SK-N-SH (cell line): ENCODE measurements at regions not wholly inside any gene's neighbourhood (a gene's known extent, or its start where the extent isn't known, plus 50 kb on each side); places are given as distances from the start of the nearest gene placed in this dataset.

ENCODE experiments used
- CTCF ChIA-PET: fragments of 300-600, 350-600 bp; formaldehyde crosslinking; extraction: SDS; loops from one replicate; lab custom pipeline; 2021; lab: Yijun Ruan, JAX
- POLR2A ChIA-PET: fragments of 350-600 bp; sonication (Branson Sonifier 250); formaldehyde crosslinking; extraction: SDS; loops from one replicate; lab custom pipeline; 2020; ENCODE audit warnings: antibody characterized with exemption, inconsistent platforms; lab: Yijun Ruan, JAX
- DNase-seq: peaks from one replicate; pipeline ENCODE4 v3.0.0; 2012
- H2AFZ ChIP-seq: fragments of 200-600 bp; sonication (generic); 2 replicates; pipeline ENCODE4 v1.8.1; 2016; ENCODE audit warnings: antibody characterized with exemption, mild to moderate bottlenecking, low read depth
- H3F3A ChIP-seq: fragments of 200-600 bp; sonication (generic); replicated peaks from 2 replicates; pipeline ENCODE3; 2016; ENCODE audit warnings: antibody characterized with exemption, mild to moderate bottlenecking; ENCODE audit not compliant: insufficient read depth
- H3K27ac ChIP-seq, 2 experiments: fragments of 200-500 bp in 1 of 2; fragments of 200-600 bp in 1 of 2; sonication (Bioruptor generic) in 1 of 2; sonication (generic), shearing (Covaris generic) in 1 of 2; 2 replicates each; pipeline versions ENCODE4 v1.5.1 to v1.6.1; 2014 to 2016; ENCODE audit warnings: low read depth in 2 of 2, inconsistent platforms in 1 of 2, low read length in 1 of 2, mild to moderate bottlenecking in 1 of 2, mixed read lengths in 1 of 2
- H3K27me3 ChIP-seq: fragments of 200-600 bp; sonication (generic), shearing (Covaris generic); 2 replicates; pipeline ENCODE4 v1.6.1; 2016; ENCODE audit warnings: mixed run types; ENCODE audit not compliant: insufficient read depth
- H3K36me3 ChIP-seq, 2 experiments: fragments of 200-500 bp in 1 of 2; fragments of 200-600 bp in 1 of 2; sonication (Bioruptor generic) in 1 of 2; sonication (generic) in 1 of 2; replicated peaks in 1 of 2; 2 replicates each; pipeline versions ENCODE3 to v1.5.1; 2014 to 2016; ENCODE audit warnings: low read length in 1 of 2, mild to moderate bottlenecking in 1 of 2; ENCODE audit not compliant: insufficient read depth in 2 of 2, control insufficient read depth in 1 of 2
- H3K4me1 ChIP-seq, 2 experiments: fragments of 200-500 bp in 1 of 2; fragments of 200-600 bp in 1 of 2; sonication (Bioruptor generic) in 1 of 2; sonication (generic), shearing (Covaris generic) in 1 of 2; 2 replicates each; pipeline versions ENCODE4 v1.5.1 to v1.6.1; 2014 to 2016; ENCODE audit warnings: low read depth in 1 of 2, low read length in 1 of 2, mixed run types in 1 of 2; ENCODE audit not compliant: insufficient read depth in 2 of 2, control insufficient read depth in 1 of 2
- H3K4me2 ChIP-seq: fragments of 200-600 bp; sonication (generic), shearing (Covaris generic); 2 replicates; pipeline ENCODE4 v1.6.1; 2017; ENCODE audit warnings: mixed run types
- H3K4me3 ChIP-seq, 2 experiments: fragments of 200-500 bp in 1 of 2; fragments of 200-600 bp in 1 of 2; sonication (Bioruptor generic) in 1 of 2; sonication (generic), shearing (Covaris generic) in 1 of 2; 2 replicates each; pipeline versions ENCODE4 v1.5.1 to v1.8.1; 2014 to 2016; ENCODE audit warnings: low read depth in 2 of 2, inconsistent platforms in 1 of 2, low read length in 1 of 2, mild to moderate bottlenecking in 1 of 2, mixed read lengths in 1 of 2, moderate library complexity in 1 of 2
- H3K79me2 ChIP-seq: fragments of 200-600 bp; sonication (generic); 2 replicates; pipeline ENCODE4 v1.8.1; 2017; ENCODE audit warnings: mild to moderate bottlenecking; ENCODE audit not compliant: insufficient read depth
- H3K9ac ChIP-seq: fragments of 200-600 bp; sonication (generic); 2 replicates; pipeline ENCODE4 v1.6.1; 2017; ENCODE audit warnings: mixed run types
- H3K9me2 ChIP-seq: fragments of 200-600 bp; sonication (generic); 2 replicates; pipeline ENCODE4 v1.6.1; 2017; ENCODE audit warnings: mixed run types
- H3K9me3 ChIP-seq: fragments of 200-600 bp; sonication (generic); 2 replicates; pipeline ENCODE4 v1.6.1; 2017; ENCODE audit warnings: mixed run types, mild to moderate bottlenecking, moderate library complexity
- H4K20me1 ChIP-seq: fragments of 200-600 bp; sonication (generic); 2 replicates; pipeline ENCODE4 v1.6.1; 2017; ENCODE audit warnings: mild to moderate bottlenecking, mixed run types; ENCODE audit not compliant: insufficient read depth
- CTCF ChIP-seq: fragments of 200-600 bp; sonication (generic); IDR thresholded peaks from 2 replicates; pipeline ENCODE4 v1.6.1; 2017; ENCODE audit warnings: antibody characterized with exemption, mild to moderate bottlenecking, moderate library complexity
- GATA2 ChIP-seq: sonication (generic); formaldehyde crosslinking; IDR thresholded peaks from 2 replicates; pipeline ENCODE4 v1.5.0; 2020; ENCODE audit warnings: mild to moderate bottlenecking, missing genetic modification reagents
- JUND ChIP-seq: IDR thresholded peaks from 2 replicates; pipeline ENCODE4 v1.4.0; 2012
- MEF2A ChIP-seq: IDR thresholded peaks from 2 replicates; pipeline ENCODE4 v1.4.0; 2012; ENCODE audit warnings: low read depth, borderline replicate concordance
- MXI1 ChIP-seq: IDR thresholded peaks from 2 replicates; pipeline ENCODE4 v1.6.1; 2012; ENCODE audit warnings: mild to moderate bottlenecking, low read depth, low read length, improper control_type of control experiment
- POLR2AphosphoS5 ChIP-seq: IDR thresholded peaks from 2 replicates; pipeline ENCODE4 v1.6.1; 2012; ENCODE audit warnings: low read depth, low read length
- RCOR1 ChIP-seq: fragments of 150-350 bp; IDR thresholded peaks from 2 replicates; pipeline ENCODE4 v1.6.1; 2017; ENCODE audit warnings: antibody characterized with exemption, low read length
- RFX5 ChIP-seq: IDR thresholded peaks from 2 replicates; pipeline ENCODE4 v1.6.1; 2012; ENCODE audit warnings: mild to moderate bottlenecking, improper control_type of control experiment, low read length
- TEAD4 ChIP-seq: IDR thresholded peaks from 2 replicates; pipeline ENCODE4 v1.4.0; 2012; ENCODE audit warnings: mild to moderate bottlenecking, borderline replicate concordance; ENCODE audit not compliant: insufficient read depth
- WGBS: methylation state at CpG from one replicate; pipeline ENCODE4 v1.1.6; 2017; ENCODE audit warnings: low lambda C conversion rate; 5-methylcytosine and 5-hydroxymethylcytosine counted together
- TF ChIP-seq, protein P1 (sequence below): IDR thresholded peaks from 2 replicates; pipeline ENCODE4 v1.4.0; 2012; ENCODE audit warnings: low read depth
- TF ChIP-seq, protein P2 (sequence below): IDR thresholded peaks from 2 replicates; pipeline ENCODE4 v1.4.0; 2012; ENCODE audit warnings: low read depth, borderline replicate concordance

GRCh38 chrX:1749499-1749898, 134.6 kb downstream of the ASMT start:
- H3K4me2 ChIP-seq = peak overlapping the region; percentile 51; the same call in 1 of the 2 replicates
- H4K20me1 ChIP-seq = no peaks in the 10 kb centered on the region
- no peaks in the 10 kb centered on the region for H3K79me2 ChIP-seq
- H3F3A ChIP-seq = peaks cover 11% of the 10 kb centered on the region
- H2AFZ ChIP-seq = no peak overlapping the region
- no peak overlapping the region for H3K4me3 ChIP-seq
- TF ChIP-seq CTCF (peak; percentile 37), MEF2A (no peak)
- H3K9me2 ChIP-seq = no peaks in the 10 kb centered on the region
- CTCF ChIA-PET = no interaction called here
- no peak overlapping the region for H3K9ac ChIP-seq
- POLR2A ChIA-PET = no interaction called here
- 0 out of 4 replicates have a peak, but pooled peaks cover 0 to 4% of the 10 kb centered on the region in 2 experiments for H3K4me1 ChIP-seq
- no peak for DNase-seq
- 41% methylated on average over 7 of the region's 7 CpGs for WGBS
- no peaks in the 10 kb centered on the region for H3K9me3 ChIP-seq
- H3K27me3 ChIP-seq = no peaks in the 10 kb centered on the region
- no peaks in the 10 kb centered on the region for H3K36me3 ChIP-seq
- H3K27ac ChIP-seq = no peak overlapping the region

- no peak for DNase-seq
Observed at GRCh38 chrX:1750267-1750666, 135.4 kb downstream of the ASMT start.

More at GRCh38 chrX:1750267-1750666, 135.4 kb downstream of the ASMT start:
- no peak overlapping the region for H3K4me3 ChIP-seq
- 8% methylated on average over 5 of the region's 5 CpGs for WGBS
- H3K9me2 ChIP-seq = no peaks in the 10 kb centered on the region
- peak overlapping the region; percentile 51; the same call in 1 of the 2 replicates for H3K4me2 ChIP-seq
- CTCF ChIA-PET = no interaction called here
- TF ChIP-seq, protein P1, sequence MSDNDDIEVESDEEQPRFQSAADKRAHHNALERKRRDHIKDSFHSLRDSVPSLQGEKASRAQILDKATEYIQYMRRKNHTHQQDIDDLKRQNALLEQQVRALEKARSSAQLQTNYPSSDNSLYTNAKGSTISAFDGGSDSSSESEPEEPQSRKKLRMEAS = no peak
- TF ChIP-seq, protein P2, sequence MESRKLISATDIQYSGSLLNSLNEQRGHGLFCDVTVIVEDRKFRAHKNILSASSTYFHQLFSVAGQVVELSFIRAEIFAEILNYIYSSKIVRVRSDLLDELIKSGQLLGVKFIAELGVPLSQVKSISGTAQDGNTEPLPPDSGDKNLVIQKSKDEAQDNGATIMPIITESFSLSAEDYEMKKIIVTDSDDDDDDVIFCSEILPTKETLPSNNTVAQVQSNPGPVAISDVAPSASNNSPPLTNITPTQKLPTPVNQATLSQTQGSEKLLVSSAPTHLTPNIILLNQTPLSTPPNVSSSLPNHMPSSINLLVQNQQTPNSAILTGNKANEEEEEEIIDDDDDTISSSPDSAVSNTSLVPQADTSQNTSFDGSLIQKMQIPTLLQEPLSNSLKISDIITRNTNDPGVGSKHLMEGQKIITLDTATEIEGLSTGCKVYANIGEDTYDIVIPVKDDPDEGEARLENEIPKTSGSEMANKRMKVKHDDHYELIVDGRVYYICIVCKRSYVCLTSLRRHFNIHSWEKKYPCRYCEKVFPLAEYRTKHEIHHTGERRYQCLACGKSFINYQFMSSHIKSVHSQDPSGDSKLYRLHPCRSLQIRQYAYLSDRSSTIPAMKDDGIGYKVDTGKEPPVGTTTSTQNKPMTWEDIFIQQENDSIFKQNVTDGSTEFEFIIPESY = no peak
- TF ChIP-seq POLR2AphosphoS5 = no peak
- TF ChIP-seq MXI1 = no peak
- TF ChIP-seq TEAD4 = no peak
- TF ChIP-seq MEF2A = no peak
- TF ChIP-seq JUND = no peak
- TF ChIP-seq RCOR1 = no peak
- no peak for TF ChIP-seq RFX5
- TF ChIP-seq GATA2 (CRISPR knock-in tag) = no peak
- no peak overlapping the region for H2AFZ ChIP-seq
- H3K79me2 ChIP-seq = no peaks in the 10 kb centered on the region
- no peak overlapping the region for H3K9ac ChIP-seq
- POLR2A ChIA-PET = no interaction called here
- no peaks in the 10 kb centered on the region for H3K36me3 ChIP-seq
- peaks cover 11% of the 10 kb centered on the region for H3F3A ChIP-seq
- H3K9me3 ChIP-seq = no peaks in the 10 kb centered on the region
- no peaks in the 10 kb centered on the region for H3K27me3 ChIP-seq
- 0 out of 4 replicates have a peak, but pooled peaks cover 0 to 4% of the 10 kb centered on the region in 2 experiments for H3K4me1 ChIP-seq
- H3K27ac ChIP-seq = no peak overlapping the region
- H4K20me1 ChIP-seq = no peaks in the 10 kb centered on the region
